ENCODE measurements at regions not wholly inside any gene's neighbourhood (a gene's known extent, or its start where the extent isn't known, plus 50 kb on each side); places are given as distances from the start of the nearest gene placed in this dataset.

DNA sequence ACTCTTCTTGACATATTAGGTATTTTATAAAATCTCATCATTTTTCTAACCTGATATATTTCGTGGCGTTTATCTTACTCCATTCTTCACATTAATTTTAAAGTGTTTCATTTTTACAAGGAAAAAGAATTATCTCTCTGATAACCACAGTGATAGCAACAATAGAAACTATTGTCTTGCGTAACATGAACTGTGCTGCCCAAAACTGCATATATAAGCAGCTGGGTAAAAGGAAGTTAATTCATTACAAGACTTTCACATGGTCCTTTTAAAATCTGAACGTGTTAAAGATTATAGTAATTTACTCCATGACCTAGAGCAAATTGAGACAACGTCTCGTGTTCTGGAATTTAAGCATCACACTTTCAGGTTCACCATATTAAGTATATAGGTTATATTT, 210.4 kb upstream of the GRIA4 start:
- H3K4me1 ChIP-seq: no peaks in the 10 kb centered on the region
- H3K27ac ChIP-seq: no peak overlapping the region
- TF ChIP-seq, protein P1, sequence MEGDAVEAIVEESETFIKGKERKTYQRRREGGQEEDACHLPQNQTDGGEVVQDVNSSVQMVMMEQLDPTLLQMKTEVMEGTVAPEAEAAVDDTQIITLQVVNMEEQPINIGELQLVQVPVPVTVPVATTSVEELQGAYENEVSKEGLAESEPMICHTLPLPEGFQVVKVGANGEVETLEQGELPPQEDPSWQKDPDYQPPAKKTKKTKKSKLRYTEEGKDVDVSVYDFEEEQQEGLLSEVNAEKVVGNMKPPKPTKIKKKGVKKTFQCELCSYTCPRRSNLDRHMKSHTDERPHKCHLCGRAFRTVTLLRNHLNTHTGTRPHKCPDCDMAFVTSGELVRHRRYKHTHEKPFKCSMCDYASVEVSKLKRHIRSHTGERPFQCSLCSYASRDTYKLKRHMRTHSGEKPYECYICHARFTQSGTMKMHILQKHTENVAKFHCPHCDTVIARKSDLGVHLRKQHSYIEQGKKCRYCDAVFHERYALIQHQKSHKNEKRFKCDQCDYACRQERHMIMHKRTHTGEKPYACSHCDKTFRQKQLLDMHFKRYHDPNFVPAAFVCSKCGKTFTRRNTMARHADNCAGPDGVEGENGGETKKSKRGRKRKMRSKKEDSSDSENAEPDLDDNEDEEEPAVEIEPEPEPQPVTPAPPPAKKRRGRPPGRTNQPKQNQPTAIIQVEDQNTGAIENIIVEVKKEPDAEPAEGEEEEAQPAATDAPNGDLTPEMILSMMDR (IDR thresholded peaks at IDR 0.05): no peak
- TF ChIP-seq POLR2AphosphoS5 (IDR thresholded peaks at IDR 0.05): no peak
- TF ChIP-seq POLR2A (IDR thresholded peaks at IDR 0.05): no peak
- TF ChIP-seq EP300 (IDR thresholded peaks at IDR 0.05): no peak
- 61% methylated on average over 6 of the region's 6 CpGs for WGBS
- no peaks in the 10 kb centered on the region for H3K27me3 ChIP-seq
- DNase-seq (ENCODE audit: low spot score in 2 of 2): no peak
- no peak overlapping the region for H3K4me3 ChIP-seq
- H3K9me3 ChIP-seq: no peaks in the 10 kb centered on the region
- H3K36me3 ChIP-seq: no peaks in the 10 kb centered on the region

DNA sequence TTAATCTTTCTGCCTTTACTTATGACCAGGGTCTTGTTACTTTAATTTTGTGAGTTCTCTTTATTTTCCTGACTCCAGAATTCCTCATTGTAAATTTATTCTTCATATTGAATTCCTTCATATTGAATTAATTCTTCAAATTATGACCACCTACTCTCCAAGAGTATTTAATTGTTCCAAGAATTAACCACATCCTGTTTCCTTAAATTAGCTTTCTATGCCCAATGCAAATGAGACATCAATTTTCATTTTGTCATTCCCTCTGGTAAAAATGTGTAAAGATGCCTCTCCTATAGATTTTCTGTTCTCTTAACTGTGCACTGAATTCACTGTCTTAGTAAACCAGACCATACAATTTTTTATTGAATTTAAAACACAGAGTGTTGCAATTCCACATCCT, 211.2 kb upstream of the GRIA4 start:
- no peak for DNase-seq (ENCODE audit: low spot score in 2 of 2)
- Histone ChIP-seq H3K4me1 (no peaks in the 10 kb centered on the region), H3K27ac (no peak overlapping the region), H3K27me3 (no peaks in the 10 kb centered on the region), H3K9me3 (no peaks in the 10 kb centered on the region), H3K36me3 (no peaks in the 10 kb centered on the region), H3K4me3 (no peak overlapping the region)
- TF ChIP-seq EP300 (IDR thresholded peaks at IDR 0.05) (no peak), POLR2A (IDR thresholded peaks at IDR 0.05) (no peak), POLR2AphosphoS5 (IDR thresholded peaks at IDR 0.05) (no peak)
- TF ChIP-seq, protein P1 (IDR thresholded peaks at IDR 0.05): no peak

DNA sequence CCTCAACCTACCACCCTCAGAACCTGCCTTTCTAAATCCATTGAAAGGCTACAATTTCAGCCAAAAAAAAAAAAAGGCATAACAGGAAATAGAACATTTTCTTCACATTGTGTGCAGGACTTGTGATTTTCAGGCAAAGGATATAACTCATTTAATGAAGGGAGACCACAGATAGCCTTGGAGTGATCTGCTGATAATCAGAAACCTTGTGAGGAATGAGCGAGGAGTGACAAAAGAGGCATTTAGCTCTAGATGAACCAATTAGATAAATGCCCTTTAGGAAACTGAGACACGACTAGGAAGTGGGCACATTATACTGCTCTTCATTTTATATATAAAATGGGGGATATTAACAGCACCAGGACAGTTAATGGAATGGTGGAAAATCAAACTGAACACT, 216.5 kb upstream of the GRIA4 start:
- Histone ChIP-seq H3K36me3 (no peaks in the 10 kb centered on the region), H3K9me3 (no peaks in the 10 kb centered on the region), H3K27ac (no peak overlapping the region), H3K27me3 (no peaks in the 10 kb centered on the region), H3K4me1 (no peaks in the 10 kb centered on the region), H3K4me3 (no peak overlapping the region)
- 65% methylated on average over 2 of the region's 2 CpGs for WGBS
- no peak for DNase-seq (ENCODE audit: low spot score in 2 of 2)
- no peak for TF ChIP-seq POLR2AphosphoS5 (IDR thresholded peaks at IDR 0.05)
- no peak for TF ChIP-seq POLR2A (IDR thresholded peaks at IDR 0.05)
- TF ChIP-seq, protein P1 (IDR thresholded peaks at IDR 0.05): no peak
- TF ChIP-seq EP300 (IDR thresholded peaks at IDR 0.05): no peak

DNA sequence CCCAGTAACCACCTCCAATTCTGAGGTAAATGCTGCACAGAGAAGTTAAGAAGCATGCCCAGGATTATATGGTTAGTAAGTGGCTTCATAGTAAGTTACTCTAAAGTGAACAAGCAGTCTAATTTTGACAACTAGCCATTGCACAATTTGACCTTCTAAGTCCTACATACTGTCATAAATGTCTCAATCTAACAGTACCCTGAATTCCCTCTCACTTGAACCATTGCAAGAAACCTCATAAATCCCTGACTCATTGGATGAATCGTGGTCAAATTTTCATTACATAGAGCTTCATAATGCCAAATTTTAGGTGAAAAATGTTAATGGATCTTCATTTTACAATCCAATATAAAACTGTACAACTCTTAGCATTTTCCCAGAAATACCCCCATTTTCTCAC, 217.3 kb upstream of the GRIA4 start:
- no peaks in the 10 kb centered on the region for H3K9me3 ChIP-seq
- no peaks in the 10 kb centered on the region for H3K36me3 ChIP-seq
- no peaks in the 10 kb centered on the region for H3K4me1 ChIP-seq
- H3K27ac ChIP-seq: no peak overlapping the region
- DNase-seq (ENCODE audit: low spot score in 2 of 2): no peak
- H3K27me3 ChIP-seq: no peaks in the 10 kb centered on the region
- WGBS: 93% methylated on average over 1 of the region's 1 CpG
- TF ChIP-seq POLR2A (IDR thresholded peaks at IDR 0.05): no peak
- no peak for TF ChIP-seq EP300 (IDR thresholded peaks at IDR 0.05)
- no peak for TF ChIP-seq POLR2AphosphoS5 (IDR thresholded peaks at IDR 0.05)
- TF ChIP-seq, protein P1 (IDR thresholded peaks at IDR 0.05): no peak
- H3K4me3 ChIP-seq: no peak overlapping the region

DNA sequence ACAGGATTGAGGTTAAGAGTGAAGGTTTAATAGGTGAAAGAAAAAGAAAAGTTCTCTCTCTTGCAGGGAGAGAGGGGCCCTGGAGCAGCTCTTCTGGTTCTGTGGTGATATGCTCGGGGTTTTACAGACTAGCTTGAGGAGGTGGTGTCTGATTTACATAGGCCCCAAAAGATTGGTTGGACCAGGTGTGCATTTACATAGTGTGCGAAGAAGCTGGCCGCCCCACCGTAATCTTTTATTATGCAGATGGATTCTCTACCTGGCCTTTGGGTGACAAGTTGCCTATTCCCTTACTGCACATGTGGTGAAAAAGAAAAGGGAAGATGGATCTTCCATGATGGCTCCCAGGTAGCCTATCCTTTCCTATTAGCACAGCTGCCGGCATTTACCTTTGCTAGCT, 219.9 kb upstream of the GRIA4 start:
- no peaks in the 10 kb centered on the region for H3K9me3 ChIP-seq
- H3K4me3 ChIP-seq: no peak overlapping the region
- H3K27ac ChIP-seq: no peak overlapping the region
- no peaks in the 10 kb centered on the region for H3K27me3 ChIP-seq
- DNase-seq (ENCODE audit: low spot score in 2 of 2): peak in 1 of 2 donors; percentile 45
- H3K4me1 ChIP-seq: no peaks in the 10 kb centered on the region
- TF ChIP-seq POLR2AphosphoS5 (IDR thresholded peaks at IDR 0.05) (no peak), POLR2A (IDR thresholded peaks at IDR 0.05) (no peak), EP300 (IDR thresholded peaks at IDR 0.05) (no peak)
- TF ChIP-seq, protein P1 (IDR thresholded peaks at IDR 0.05): no peak
- no peaks in the 10 kb centered on the region for H3K36me3 ChIP-seq
- 91% methylated on average over 5 of the region's 5 CpGs for WGBS
